Osteocyte (in vitro differentiated cells): ENCODE measurements at regions not wholly inside any gene's neighbourhood (a gene's known extent, or its start where the extent isn't known, plus 50 kb on each side); places are given as distances from the start of the nearest gene placed in this dataset.
A peak's percentile ranks its signal among the peaks of the same experiment; 100 is the strongest.

Experiments
- DNase-seq: peaks from one replicate; pipeline ENCODE4 v3.0.0; 2021; ENCODE audit warnings: mixed read lengths; ENCODE audit not compliant: unreplicated experiment; ENCODE audit errors: extremely low spot score
- H3K27ac Mint-ChIP-seq: one replicate; pipeline ENCODE4 v1.8.0; 2021; ENCODE audit warnings: mild to moderate bottlenecking, mixed read lengths; ENCODE audit not compliant: unreplicated experiment
- H3K27me3 Mint-ChIP-seq: one replicate; pipeline ENCODE4 v1.8.0; 2021; ENCODE audit warnings: mixed read lengths; ENCODE audit not compliant: unreplicated experiment
- H3K36me3 Mint-ChIP-seq: one replicate; pipeline ENCODE4 v1.8.0; 2021; ENCODE audit warnings: mixed read lengths; ENCODE audit not compliant: unreplicated experiment
- H3K4me1 Mint-ChIP-seq: one replicate; pipeline ENCODE4 v1.8.0; 2021; ENCODE audit warnings: mixed read lengths; ENCODE audit not compliant: unreplicated experiment
- H3K4me3 Mint-ChIP-seq: one replicate; pipeline ENCODE4 v1.8.0; 2021; ENCODE audit warnings: mild to moderate bottlenecking, moderate library complexity, mixed read lengths; ENCODE audit not compliant: unreplicated experiment
- H3K9me3 Mint-ChIP-seq: one replicate; pipeline ENCODE4 v1.8.0; 2021; ENCODE audit warnings: mixed read lengths; ENCODE audit not compliant: unreplicated experiment
- TF ChIP-seq, protein P1 (sequence below): fragments of 200-600 bp; sonication (generic); IDR thresholded peaks from 2 replicates; pipeline ENCODE4 v1.5.0; 2021; ENCODE audit warnings: antibody characterized with exemption, mild to moderate bottlenecking, moderate library complexity

DNA sequence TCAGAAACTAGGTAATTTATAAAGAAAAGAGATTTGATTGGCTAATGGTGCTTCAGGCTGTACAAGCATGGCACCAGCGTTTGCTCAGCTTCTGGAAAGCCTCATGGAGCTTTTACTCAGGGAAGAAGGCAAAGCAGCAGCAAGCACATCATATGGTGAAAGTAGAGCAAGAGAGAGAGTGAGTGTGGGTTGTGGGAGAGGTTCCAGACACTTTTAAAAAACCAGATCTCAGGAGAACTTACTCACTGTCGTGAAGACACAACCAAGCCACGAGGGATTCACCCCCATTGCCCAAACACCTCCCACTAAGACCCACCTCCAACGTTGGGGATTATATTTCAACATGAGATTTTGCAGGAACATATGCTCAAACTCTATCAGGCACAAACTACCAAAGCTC lies 554.6 kb upstream of the TNP1 start:
- Mint-ChIP-seq H3K4me3 (no peak overlapping the region), H3K4me1 (peaks cover 23% of the 10 kb centered on the region), H3K27me3 (no peaks in the 10 kb centered on the region), H3K36me3 (no peaks in the 10 kb centered on the region), H3K9me3 (no peaks in the 10 kb centered on the region), H3K27ac (no peak overlapping the region)
- TF ChIP-seq, protein P1, sequence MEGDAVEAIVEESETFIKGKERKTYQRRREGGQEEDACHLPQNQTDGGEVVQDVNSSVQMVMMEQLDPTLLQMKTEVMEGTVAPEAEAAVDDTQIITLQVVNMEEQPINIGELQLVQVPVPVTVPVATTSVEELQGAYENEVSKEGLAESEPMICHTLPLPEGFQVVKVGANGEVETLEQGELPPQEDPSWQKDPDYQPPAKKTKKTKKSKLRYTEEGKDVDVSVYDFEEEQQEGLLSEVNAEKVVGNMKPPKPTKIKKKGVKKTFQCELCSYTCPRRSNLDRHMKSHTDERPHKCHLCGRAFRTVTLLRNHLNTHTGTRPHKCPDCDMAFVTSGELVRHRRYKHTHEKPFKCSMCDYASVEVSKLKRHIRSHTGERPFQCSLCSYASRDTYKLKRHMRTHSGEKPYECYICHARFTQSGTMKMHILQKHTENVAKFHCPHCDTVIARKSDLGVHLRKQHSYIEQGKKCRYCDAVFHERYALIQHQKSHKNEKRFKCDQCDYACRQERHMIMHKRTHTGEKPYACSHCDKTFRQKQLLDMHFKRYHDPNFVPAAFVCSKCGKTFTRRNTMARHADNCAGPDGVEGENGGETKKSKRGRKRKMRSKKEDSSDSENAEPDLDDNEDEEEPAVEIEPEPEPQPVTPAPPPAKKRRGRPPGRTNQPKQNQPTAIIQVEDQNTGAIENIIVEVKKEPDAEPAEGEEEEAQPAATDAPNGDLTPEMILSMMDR: no peak
- no peak for DNase-seq

- Mint-ChIP-seq H3K27me3 (no peaks in the 10 kb centered on the region), H3K27ac (no peak overlapping the region), H3K36me3 (no peaks in the 10 kb centered on the region), H3K4me3 (no peak overlapping the region), H3K9me3 (no peaks in the 10 kb centered on the region), H3K4me1 (peaks cover 21% of the 10 kb centered on the region)
- TF ChIP-seq, protein P1: no peak
- DNase-seq: no peak
These were observed 553.3 kb upstream of the TNP1 start for GRCh38 chr2:217413193-217413592.

DNA sequence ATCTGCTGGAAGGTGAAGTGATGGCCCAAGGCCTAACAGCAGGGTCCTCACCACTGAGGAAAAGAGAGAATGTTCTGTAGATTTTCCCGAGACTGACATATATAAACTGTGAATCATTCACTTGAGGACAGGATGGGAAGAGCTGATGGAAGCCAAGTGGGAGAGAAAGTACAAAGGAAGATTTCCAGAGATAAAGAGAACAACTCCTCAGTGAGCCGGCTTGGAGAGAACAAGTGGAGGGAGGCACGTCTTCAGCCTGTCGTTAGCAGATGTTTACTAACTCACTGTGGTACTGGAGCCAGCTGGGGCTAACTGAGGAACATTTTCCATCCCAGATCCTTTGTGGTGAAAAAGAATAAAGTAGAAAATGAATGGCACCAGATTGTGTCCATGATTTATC lies 552.9 kb upstream of the TNP1 start:
- Mint-ChIP-seq H3K9me3 (no peaks in the 10 kb centered on the region), H3K4me3 (no peak overlapping the region), H3K27me3 (no peaks in the 10 kb centered on the region), H3K27ac (peak overlapping the region; percentile 31), H3K36me3 (no peaks in the 10 kb centered on the region), H3K4me1 (peaks cover 21% of the 10 kb centered on the region)
- no peak for DNase-seq
- TF ChIP-seq, protein P1: no peak

DNA sequence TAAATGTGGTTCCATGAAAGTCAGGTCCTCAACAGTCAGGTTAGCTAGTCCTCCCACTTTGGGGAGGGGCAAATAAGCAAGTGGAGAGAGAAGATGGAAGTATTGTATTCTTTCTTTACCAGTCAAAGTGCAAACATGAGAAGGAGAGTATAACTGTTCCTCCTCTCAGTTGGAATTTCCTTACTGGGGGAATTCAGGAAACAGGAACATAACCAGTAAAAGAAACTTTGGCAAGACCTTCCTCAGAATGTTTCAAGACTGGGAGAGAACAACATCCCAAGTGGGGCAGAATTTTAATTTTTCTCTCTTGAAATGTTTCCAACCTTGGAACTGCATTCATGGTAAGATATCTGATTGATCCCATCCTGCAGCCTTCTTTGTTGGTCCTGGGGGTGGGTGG lies 552.4 kb upstream of the TNP1 start:
- H3K27ac Mint-ChIP-seq: peak overlapping the region; percentile 31
- H3K4me3 Mint-ChIP-seq: no peak overlapping the region
- H3K36me3 Mint-ChIP-seq: no peaks in the 10 kb centered on the region
- peaks cover 21% of the 10 kb centered on the region for H3K4me1 Mint-ChIP-seq
- H3K9me3 Mint-ChIP-seq: no peaks in the 10 kb centered on the region
- H3K27me3 Mint-ChIP-seq: no peaks in the 10 kb centered on the region
- TF ChIP-seq, protein P1: no peak
- DNase-seq: no peak

GRCh38 chr2:217410681-217410960 lies 550.8 kb upstream of the TNP1 start:
- Mint-ChIP-seq H3K4me3 (no peak overlapping the region), H3K4me1 (peaks cover 21% of the 10 kb centered on the region), H3K9me3 (no peaks in the 10 kb centered on the region), H3K36me3 (no peaks in the 10 kb centered on the region), H3K27me3 (no peaks in the 10 kb centered on the region), H3K27ac (no peak overlapping the region)
- DNase-seq: no peak
- TF ChIP-seq, protein P1: no peak
